GM12891 (cell line): ENCODE measurements at regions not wholly inside any gene's neighbourhood (a gene's known extent, or its start where the extent isn't known, plus 50 kb on each side); places are given as distances from the start of the nearest gene placed in this dataset.
"Not testable (repeated sequence)": the region's sequence is repeated elsewhere in the genome, so short reads cannot be mapped to it uniquely, and the experiment has no call there.

Experiments
- DNase-seq: peaks from one replicate; pipeline ENCODE4 v3.0.0; 2011; ENCODE audit warnings: low spot score; ENCODE audit not compliant: insufficient read length
- FAIRE-seq: peaks from 2 replicates; lab custom pipeline; 2011; peaks lifted over from hg19 to GRCh38; lab: Jason Lieb, UNC
- PAX5 ChIP-seq: IDR thresholded peaks from 2 replicates; pipeline ENCODE4 v1.6.1; 2011; ENCODE audit warnings: low read length, moderate library complexity, mild to moderate bottlenecking; ENCODE audit not compliant: insufficient read depth, severe bottlenecking
- POLR2A ChIP-seq: IDR thresholded peaks from 2 replicates; pipeline ENCODE4 v1.6.1; 2011; ENCODE audit warnings: low read depth, low read length, control low read depth
- POLR2AphosphoS5 ChIP-seq: IDR thresholded peaks from 2 replicates; pipeline ENCODE4 v1.6.1; 2011; ENCODE audit warnings: low read depth, low read length, control low read depth
- POU2F2 ChIP-seq: IDR thresholded peaks from 2 replicates; pipeline ENCODE4 v1.6.1; 2011; ENCODE audit warnings: low read depth, mild to moderate bottlenecking, control low read depth, low read length, moderate library complexity
- SPI1 ChIP-seq: IDR thresholded peaks from 2 replicates; pipeline ENCODE4 v1.6.1; 2011; ENCODE audit warnings: low read depth, low read length, control low read depth
- TAF1 ChIP-seq: IDR thresholded peaks from 2 replicates; pipeline ENCODE4 v1.6.1; 2011; ENCODE audit warnings: low read depth, low read length, control low read depth

DNA sequence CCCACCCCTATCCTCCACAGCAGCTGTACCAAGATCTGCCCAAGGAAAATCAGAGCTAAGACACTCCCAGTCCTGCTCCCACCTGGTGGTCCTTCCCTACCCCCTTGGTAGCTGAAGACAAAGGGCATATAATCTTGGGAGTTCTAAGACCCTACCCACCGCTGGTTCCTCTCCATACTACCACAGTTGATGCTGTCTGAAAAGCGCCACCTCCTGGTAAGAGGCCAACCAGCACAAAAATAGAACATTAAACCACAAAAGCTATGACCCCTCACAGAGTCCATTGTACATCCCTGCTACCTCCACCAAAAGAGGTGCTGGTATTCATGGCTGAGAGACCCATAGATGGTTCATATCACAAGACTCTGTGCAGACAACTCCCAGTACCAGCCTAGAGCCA lies 161.5 kb upstream of the ARHGAP42 start:
- no peak for DNase-seq
- no peak for FAIRE-seq
- no peak for TF ChIP-seq POU2F2
- TF ChIP-seq POLR2AphosphoS5 = no peak
- no peak for TF ChIP-seq TAF1

- TF ChIP-seq POLR2AphosphoS5 = no peak
- TF ChIP-seq POU2F2 = no peak
- no peak for TF ChIP-seq TAF1
- TF ChIP-seq PAX5 = no peak
- TF ChIP-seq SPI1 = no peak
- TF ChIP-seq POLR2A = no peak
- FAIRE-seq (no peak), DNase-seq (no peak)
These were observed 158.1 kb upstream of the ARHGAP42 start for GRCh38 chr11:100528872-100529416.

GRCh38 chr11:100531290-100531689 lies 155.8 kb upstream of the ARHGAP42 start:
- not testable (repeated sequence) for DNase-seq, FAIRE-seq

- TF ChIP-seq POU2F2 (no peak), SPI1 (no peak), TAF1 (no peak), POLR2A (no peak), PAX5 (no peak), POLR2AphosphoS5 (no peak)
- FAIRE-seq (no peak), DNase-seq (no peak)
These were observed 150.1 kb upstream of the ARHGAP42 start for GRCh38 chr11:100536979-100537378.

- no peak for DNase-seq
- no peak for FAIRE-seq
- TF ChIP-seq SPI1 = no peak
- no peak for TF ChIP-seq TAF1
- no peak for TF ChIP-seq POU2F2
- TF ChIP-seq POLR2A = no peak
- TF ChIP-seq POLR2AphosphoS5 = no peak
These were observed 143.7 kb upstream of the ARHGAP42 start for GRCh38 chr11:100543386-100543785.

DNA sequence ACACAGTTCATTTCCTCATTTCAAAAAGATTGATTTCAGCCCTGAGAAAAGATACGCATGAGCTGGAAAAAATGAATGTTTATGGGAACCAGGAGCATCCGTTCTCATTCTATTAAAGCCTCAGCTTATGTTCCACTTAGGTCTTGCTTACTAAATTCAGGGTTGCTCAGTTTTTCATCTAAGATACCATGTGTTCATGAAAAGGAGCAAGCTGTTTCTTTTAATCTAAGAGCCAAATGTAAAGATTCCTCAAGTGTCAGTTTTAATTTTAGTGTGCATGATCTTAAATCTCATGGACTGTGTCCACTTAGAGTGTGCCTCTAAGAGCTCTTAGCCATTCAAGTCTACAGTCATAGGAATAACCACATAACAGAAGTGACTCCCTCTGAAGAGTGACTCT lies 141.5 kb upstream of the ARHGAP42 start:
- DNase-seq (no peak), FAIRE-seq (no peak)
- no peak for TF ChIP-seq PAX5

DNA sequence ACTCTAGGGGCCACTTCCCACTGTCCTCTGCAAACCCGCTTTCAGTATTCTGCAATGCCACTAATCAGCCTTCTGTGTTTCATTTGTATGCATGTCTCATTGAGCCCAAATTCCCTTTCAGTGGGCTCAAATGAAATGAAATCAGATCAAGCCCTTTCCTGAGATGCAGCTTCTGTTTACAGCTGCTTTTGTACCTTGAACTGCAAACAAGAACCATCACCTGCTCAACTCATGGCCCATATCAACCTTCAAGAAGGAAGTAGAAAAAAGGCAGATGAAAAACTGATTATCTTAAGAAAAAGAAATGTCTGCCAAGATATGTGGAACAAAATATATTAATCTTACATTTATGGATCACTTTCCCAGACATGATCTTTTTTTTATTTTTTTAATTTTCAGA lies 141.1 kb upstream of the ARHGAP42 start:
- DNase-seq (no peak), FAIRE-seq (no peak)
- TF ChIP-seq POLR2AphosphoS5 (no peak), POLR2A (no peak), TAF1 (no peak), POU2F2 (no peak), SPI1 (no peak), PAX5 (no peak)

GRCh38 chr11:100546714-100547113 lies 140.4 kb upstream of the ARHGAP42 start:
- FAIRE-seq = no peak
- no peak for DNase-seq
- TF ChIP-seq POU2F2 (no peak), PAX5 (no peak), TAF1 (no peak), SPI1 (no peak), POLR2AphosphoS5 (no peak), POLR2A (no peak)

DNA sequence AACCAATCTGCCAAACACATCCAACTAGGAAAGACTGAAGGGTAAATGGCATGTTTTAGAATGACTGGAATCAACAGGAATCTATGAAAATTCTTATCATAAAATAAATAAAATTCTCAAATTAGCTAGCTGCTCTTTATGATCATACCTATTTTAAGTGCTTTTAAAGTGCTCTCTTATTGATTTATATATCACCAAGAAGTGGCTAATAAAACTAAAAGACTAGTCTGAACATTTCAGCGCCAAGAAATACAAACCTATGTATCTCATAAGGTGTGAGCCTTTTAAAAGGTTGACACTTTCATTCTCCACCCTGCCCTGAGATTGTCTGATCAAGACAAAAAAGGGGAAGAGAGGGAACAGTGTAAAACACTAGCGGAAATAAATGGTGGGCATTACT lies 136.8 kb upstream of the ARHGAP42 start:
- TF ChIP-seq POLR2AphosphoS5 (no peak), TAF1 (no peak)
- no peak for FAIRE-seq
- no peak for DNase-seq

DNA sequence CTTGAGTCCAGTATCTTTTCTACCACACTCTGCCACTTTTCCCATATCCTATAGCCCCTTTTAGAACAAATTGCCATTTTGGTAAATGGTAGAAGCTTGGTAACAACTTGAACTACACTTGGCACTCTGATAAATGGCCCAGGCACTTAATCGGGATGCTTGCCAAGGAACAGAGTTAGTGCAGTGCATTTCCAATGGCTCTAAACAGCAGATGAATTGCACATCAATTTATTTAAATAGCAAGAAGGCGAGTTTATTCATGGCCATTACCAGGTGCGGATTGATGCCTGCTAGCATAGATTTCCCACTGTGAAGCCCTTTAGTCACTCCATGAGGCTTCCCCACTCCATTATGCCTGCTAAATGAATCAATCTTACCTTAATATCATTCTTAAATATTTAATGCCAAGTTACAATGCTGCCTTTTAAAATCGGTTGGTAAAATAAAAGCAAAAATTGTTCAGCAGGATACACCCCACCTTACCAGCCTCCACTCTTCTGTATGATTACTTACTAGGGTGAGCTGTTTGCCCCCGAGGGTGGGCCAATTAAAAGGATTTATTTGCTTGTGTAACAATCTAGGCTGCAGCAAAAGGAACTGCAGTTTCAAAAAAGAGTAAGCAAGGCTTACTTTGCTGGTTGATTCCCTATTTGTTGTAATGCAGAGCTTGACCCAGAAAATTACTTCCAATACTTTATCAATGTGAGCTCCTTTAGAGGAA lies 136.0 kb upstream of the ARHGAP42 start:
- FAIRE-seq (no peak), DNase-seq (no peak)
- no peak for TF ChIP-seq SPI1
- TF ChIP-seq TAF1 = no peak
- TF ChIP-seq PAX5 = no peak
- no peak for TF ChIP-seq POU2F2
- no peak for TF ChIP-seq POLR2AphosphoS5
- no peak for TF ChIP-seq POLR2A
